ENCODE measurements at regions not wholly inside any gene's neighbourhood (a gene's known extent, or its start where the extent isn't known, plus 50 kb on each side); places are given as distances from the start of the nearest gene placed in this dataset.
"Not testable (repeated sequence)": the region's sequence is repeated elsewhere in the genome, so short reads cannot be mapped to it uniquely, and the experiment has no call there.

DNA sequence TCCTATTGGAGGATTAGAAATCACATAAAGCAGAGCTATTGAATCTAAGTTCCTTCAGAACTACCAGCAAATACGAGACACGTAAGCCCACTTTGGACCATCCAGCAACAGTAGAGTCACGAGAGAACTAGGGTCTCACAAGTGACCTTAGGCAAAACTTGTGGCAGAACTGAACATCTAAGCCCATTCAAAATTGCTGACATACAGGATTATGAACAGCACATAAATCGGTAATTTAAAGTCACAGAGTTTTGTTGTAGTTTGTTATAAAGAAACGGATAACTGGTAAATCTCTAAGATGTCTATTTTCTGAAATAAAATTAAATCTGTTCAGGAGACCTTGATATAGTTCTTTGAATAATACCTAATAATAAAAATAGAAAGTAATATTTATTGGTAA lies 1366.0 kb downstream of the NCAM2 start:
- Mint-ChIP-seq H3K4me1 (no peaks in the 10 kb centered on the region), H3K27ac (no peak overlapping the region), H3K9me3 (no peaks in the 10 kb centered on the region), H3K36me3 (ENCODE audit: low read depth) (no peaks in the 10 kb centered on the region), H3K27me3 (ENCODE audit: low read depth) (no peaks in the 10 kb centered on the region), H3K4me3 (no peak overlapping the region)
- TF ChIP-seq, protein P1, sequence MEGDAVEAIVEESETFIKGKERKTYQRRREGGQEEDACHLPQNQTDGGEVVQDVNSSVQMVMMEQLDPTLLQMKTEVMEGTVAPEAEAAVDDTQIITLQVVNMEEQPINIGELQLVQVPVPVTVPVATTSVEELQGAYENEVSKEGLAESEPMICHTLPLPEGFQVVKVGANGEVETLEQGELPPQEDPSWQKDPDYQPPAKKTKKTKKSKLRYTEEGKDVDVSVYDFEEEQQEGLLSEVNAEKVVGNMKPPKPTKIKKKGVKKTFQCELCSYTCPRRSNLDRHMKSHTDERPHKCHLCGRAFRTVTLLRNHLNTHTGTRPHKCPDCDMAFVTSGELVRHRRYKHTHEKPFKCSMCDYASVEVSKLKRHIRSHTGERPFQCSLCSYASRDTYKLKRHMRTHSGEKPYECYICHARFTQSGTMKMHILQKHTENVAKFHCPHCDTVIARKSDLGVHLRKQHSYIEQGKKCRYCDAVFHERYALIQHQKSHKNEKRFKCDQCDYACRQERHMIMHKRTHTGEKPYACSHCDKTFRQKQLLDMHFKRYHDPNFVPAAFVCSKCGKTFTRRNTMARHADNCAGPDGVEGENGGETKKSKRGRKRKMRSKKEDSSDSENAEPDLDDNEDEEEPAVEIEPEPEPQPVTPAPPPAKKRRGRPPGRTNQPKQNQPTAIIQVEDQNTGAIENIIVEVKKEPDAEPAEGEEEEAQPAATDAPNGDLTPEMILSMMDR (IDR thresholded peaks at IDR 0.05; ENCODE audit: unreplicated experiment in 3 of 3): no peak

DNA sequence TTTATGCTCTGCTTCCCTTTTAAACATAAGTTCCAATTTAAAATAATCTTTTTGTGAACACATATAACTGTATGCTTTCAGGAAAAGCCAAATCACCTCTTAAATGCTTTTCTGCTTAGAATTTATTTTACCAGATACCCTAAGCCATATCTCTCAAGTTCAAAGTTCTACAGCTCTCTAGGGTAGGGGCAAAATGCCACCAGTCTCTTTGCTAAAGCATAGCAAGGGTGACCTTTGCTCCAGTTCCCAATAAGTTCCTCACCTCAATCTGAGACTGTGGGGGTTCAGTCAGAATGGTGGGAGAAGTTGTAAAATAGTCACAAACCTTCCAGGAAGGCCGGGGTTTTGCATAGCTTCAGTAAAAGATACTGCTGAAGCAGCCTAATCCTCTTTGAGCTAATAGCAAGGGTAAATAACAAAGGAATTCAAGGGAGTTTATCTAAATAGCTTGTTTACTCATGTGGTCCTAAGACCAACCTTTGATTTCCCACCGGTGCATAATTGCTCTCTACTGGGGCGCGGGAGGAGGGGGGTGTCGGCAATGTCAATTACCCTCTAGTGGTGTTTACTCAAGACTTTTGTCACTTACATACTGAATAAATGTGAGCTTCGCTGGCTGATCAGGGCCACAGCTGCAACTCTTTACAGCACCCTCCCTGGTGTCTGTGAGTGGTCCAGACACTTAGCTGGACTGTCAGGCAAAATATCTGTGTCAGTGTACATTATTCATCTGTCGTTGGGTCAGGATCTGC lies 1376.2 kb downstream of the NCAM2 start:
- H3K36me3 Mint-ChIP-seq (ENCODE audit: low read depth): no peaks in the 10 kb centered on the region
- TF ChIP-seq, protein P1 (IDR thresholded peaks at IDR 0.05; ENCODE audit: unreplicated experiment in 3 of 3): no peak
- no peaks in the 10 kb centered on the region for H3K27me3 Mint-ChIP-seq (ENCODE audit: low read depth)
- H3K4me1 Mint-ChIP-seq: peaks cover 7% of the 10 kb centered on the region
- peak overlapping the region; percentile 76 to 84 (median 79) for H3K27ac Mint-ChIP-seq
- H3K9me3 Mint-ChIP-seq: peaks cover 18% of the 10 kb centered on the region
- H3K4me3 Mint-ChIP-seq: no peak overlapping the region

DNA sequence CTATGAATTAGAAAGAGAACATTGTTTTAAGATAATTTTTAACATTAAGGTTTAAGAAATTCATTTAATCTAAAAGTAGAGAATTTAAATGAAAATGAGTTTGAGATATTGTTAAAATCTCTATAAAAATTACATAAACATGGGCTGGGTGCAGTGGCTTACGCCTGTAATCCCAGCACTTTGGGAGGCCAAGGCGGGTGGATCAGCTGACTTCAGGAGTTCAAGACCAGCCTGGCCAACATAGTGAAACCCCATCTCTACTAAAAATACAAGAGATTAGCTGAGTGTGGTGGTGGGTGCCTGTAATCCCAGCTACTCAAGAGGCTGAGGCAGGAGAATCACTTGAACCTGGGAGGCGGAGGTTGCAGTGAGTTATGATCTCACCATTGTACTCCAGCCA lies 1379.6 kb downstream of the NCAM2 start:
- H3K9me3 Mint-ChIP-seq: peaks cover 10% of the 10 kb centered on the region
- H3K27me3 Mint-ChIP-seq (ENCODE audit: low read depth); H3K27ac Mint-ChIP-seq; H3K4me3 Mint-ChIP-seq; H3K4me1 Mint-ChIP-seq; H3K36me3 Mint-ChIP-seq (ENCODE audit: low read depth): not testable (repeated sequence)

DNA sequence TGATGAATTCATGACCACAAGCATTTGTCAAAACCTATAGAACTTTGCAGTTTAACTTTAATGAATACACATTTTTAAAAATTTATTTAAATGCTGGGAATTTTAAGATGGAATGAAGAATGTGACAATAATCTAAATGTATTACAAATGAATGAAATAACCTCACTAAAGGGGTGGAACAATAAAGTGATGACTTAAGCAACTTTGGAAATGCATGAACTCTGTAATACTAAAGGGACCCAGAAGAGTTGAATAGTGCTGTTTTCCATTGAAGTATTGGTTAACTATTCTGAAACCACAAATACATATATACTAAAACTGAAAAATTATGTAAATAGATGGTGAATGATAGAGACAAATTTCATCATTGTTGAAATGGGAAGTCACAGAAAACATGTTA lies 1395.1 kb downstream of the NCAM2 start:
- Mint-ChIP-seq H3K36me3 (ENCODE audit: low read depth) (no peaks in the 10 kb centered on the region), H3K4me3 (no peak overlapping the region), H3K27ac (no peak overlapping the region), H3K9me3 (peaks cover 3% of the 10 kb centered on the region), H3K4me1 (no peaks in the 10 kb centered on the region), H3K27me3 (ENCODE audit: low read depth) (no peaks in the 10 kb centered on the region)
- TF ChIP-seq, protein P1 (IDR thresholded peaks at IDR 0.05; ENCODE audit: unreplicated experiment in 3 of 3): no peak

DNA sequence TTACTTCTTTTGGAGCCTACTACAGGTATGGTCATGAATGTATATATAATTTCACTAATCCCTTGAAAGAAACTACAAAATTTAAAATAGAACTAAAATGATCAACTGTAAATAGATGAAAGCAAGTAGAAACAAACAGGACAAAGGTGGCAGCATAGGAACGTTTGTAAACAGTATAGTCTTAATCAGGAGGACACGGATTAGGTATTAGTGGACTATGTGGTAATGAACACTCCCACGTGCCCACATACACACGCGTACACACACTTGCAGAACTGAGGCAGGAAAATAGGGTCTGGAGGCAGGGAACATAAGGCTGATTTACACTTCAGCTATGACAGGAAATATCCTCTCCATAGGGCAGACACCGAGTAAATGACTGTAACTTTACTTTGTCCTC lies 1397.8 kb downstream of the NCAM2 start:
- no peaks in the 10 kb centered on the region for H3K4me1 Mint-ChIP-seq
- H3K36me3 Mint-ChIP-seq (ENCODE audit: low read depth): no peaks in the 10 kb centered on the region
- no peak overlapping the region for H3K4me3 Mint-ChIP-seq
- peaks cover 3% of the 10 kb centered on the region for H3K9me3 Mint-ChIP-seq
- H3K27me3 Mint-ChIP-seq (ENCODE audit: low read depth): no peaks in the 10 kb centered on the region
- TF ChIP-seq, protein P1 (IDR thresholded peaks at IDR 0.05; ENCODE audit: unreplicated experiment in 3 of 3): no peak
- H3K27ac Mint-ChIP-seq: no peak overlapping the region

DNA sequence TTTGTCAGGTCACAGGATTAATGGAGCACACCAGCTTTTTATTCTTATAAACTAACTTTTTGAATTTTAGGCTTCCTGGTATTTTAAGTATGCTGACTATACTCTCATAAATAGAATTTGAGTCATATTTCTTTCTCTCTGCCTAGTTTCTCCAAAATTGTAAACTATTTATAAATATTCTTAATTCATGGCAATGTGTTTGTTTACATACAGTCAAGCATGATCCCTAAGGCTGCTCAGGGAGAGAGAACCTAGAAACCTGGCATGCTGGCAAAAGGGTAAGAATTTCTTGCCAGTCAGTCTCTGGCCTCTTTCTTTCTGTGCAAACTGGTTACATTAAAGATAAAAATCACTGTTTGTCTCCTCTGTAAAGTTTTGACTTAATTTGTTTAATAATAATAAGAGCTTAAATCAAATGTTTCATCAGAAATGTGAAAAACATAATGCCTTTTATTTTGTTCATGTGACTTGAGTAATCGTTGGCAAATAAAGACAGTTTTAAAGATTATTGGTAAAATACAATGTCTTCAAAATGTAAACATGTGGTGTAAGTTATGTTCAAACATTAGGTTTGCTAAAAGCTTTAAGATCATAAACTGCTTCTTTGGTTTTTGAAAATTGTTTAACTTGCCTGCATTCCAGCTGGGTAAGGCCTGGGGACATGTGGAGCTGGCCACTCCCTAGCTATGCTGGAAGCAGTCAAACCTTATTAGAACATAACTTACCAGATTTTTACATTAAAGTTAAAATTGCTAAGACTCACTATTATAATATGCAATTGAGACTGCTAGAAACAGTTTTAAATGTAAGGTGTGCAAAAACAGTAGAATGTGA lies 1401.7 kb downstream of the NCAM2 start:
- no peaks in the 10 kb centered on the region for H3K27me3 Mint-ChIP-seq (ENCODE audit: low read depth)
- no peaks in the 10 kb centered on the region for H3K4me1 Mint-ChIP-seq
- H3K27ac Mint-ChIP-seq: no peak overlapping the region
- H3K36me3 Mint-ChIP-seq (ENCODE audit: low read depth): no peaks in the 10 kb centered on the region
- TF ChIP-seq, protein P1 (IDR thresholded peaks at IDR 0.05; ENCODE audit: unreplicated experiment in 3 of 3): no peak
- no peak overlapping the region for H3K4me3 Mint-ChIP-seq
- H3K9me3 Mint-ChIP-seq: peaks cover 3% of the 10 kb centered on the region
